ENCODE measurements at regions not wholly inside any gene's neighbourhood (a gene's known extent, or its start where the extent isn't known, plus 50 kb on each side); places are given as distances from the start of the nearest gene placed in this dataset.

GRCh38 chr7:25947669-25948516 lies 204.1 kb upstream of the NFE2L3 start:
- TF ChIP-seq CTCF (conservative IDR thresholded peaks at IDR 0.05; ENCODE audit: low read length) (no peak), EZH2phosphoT487 (IDR thresholded peaks at IDR 0.05; ENCODE audit: borderline replicate concordance, low read depth, low read length) (no peak)

All from OCI-LY7 (cell line).